Non-pigmented ciliary epithelial cell (primary cell): ENCODE measurements at regions not wholly inside any gene's neighbourhood (a gene's known extent, or its start where the extent isn't known, plus 50 kb on each side); places are given as distances from the start of the nearest gene placed in this dataset.

Experiments
- DNase-seq: peaks from one replicate; pipeline ENCODE4 v3.0.0-alpha.2; 2010; ENCODE audit warnings: low read depth

- DNase-seq, result no peak
Measured at GRCh38 chr6:91045161-91045560, 458.3 kb upstream of the MAP3K7 start.

- DNase-seq, result no peak
Measured at GRCh38 chr6:91043751-91044150, 456.9 kb upstream of the MAP3K7 start.

GRCh38 chr6:91042656-91043055 is 455.8 kb upstream of the MAP3K7 start:
- DNase-seq, result no peak

- no peak for DNase-seq
Measured at GRCh38 chr6:91033964-91034363, 447.1 kb upstream of the MAP3K7 start.

GRCh38 chr6:91031581-91031980 is 444.7 kb upstream of the MAP3K7 start:
- no peak for DNase-seq

- no peak for DNase-seq
Measured at GRCh38 chr6:91029211-91029610, 442.3 kb upstream of the MAP3K7 start.

GRCh38 chr6:91023529-91023928 is 436.7 kb upstream of the MAP3K7 start:
- DNase-seq, result no peak

- DNase-seq, result no peak
Measured at GRCh38 chr6:91020744-91021143, 433.9 kb upstream of the MAP3K7 start.

- DNase-seq, result no peak
Measured at GRCh38 chr6:91018586-91018985, 431.7 kb upstream of the MAP3K7 start.

GRCh38 chr6:91013511-91013910 is 426.6 kb upstream of the MAP3K7 start:
- no peak for DNase-seq

GRCh38 chr6:90997076-90997475 is 410.2 kb upstream of the MAP3K7 start:
- DNase-seq, result no peak

GRCh38 chr6:90993770-90994169 is 406.9 kb upstream of the MAP3K7 start:
- DNase-seq, result no peak

GRCh38 chr6:90989763-90990162 is 402.9 kb upstream of the MAP3K7 start:
- no peak for DNase-seq

GRCh38 chr6:90984066-90984465 is 397.2 kb upstream of the MAP3K7 start:
- DNase-seq, result no peak

GRCh38 chr6:90983462-90983861 is 396.6 kb upstream of the MAP3K7 start:
- DNase-seq, result no peak

- DNase-seq, result no peak
Measured at GRCh38 chr6:90982581-90982980, 395.7 kb upstream of the MAP3K7 start.

GRCh38 chr6:90982051-90982450 is 395.2 kb upstream of the MAP3K7 start:
- no peak for DNase-seq

GRCh38 chr6:90978046-90978445 is 391.2 kb upstream of the MAP3K7 start:
- peak; percentile 14 for DNase-seq

- no peak for DNase-seq
Measured at GRCh38 chr6:90977513-90977912, 390.6 kb upstream of the MAP3K7 start.

- no peak for DNase-seq
Measured at GRCh38 chr6:90976341-90976740, 389.5 kb upstream of the MAP3K7 start.

- DNase-seq, result no peak
Measured at GRCh38 chr6:90975741-90976140, 388.9 kb upstream of the MAP3K7 start.

- no peak for DNase-seq
Measured at GRCh38 chr6:90973188-90973587, 386.3 kb upstream of the MAP3K7 start.

- no peak for DNase-seq
Measured at GRCh38 chr6:90970672-90971071, 383.8 kb upstream of the MAP3K7 start.

- no peak for DNase-seq
Measured at GRCh38 chr6:90967471-90967870, 380.6 kb upstream of the MAP3K7 start.

GRCh38 chr6:90960324-90960723 is 373.5 kb upstream of the MAP3K7 start:
- no peak for DNase-seq
